ENCODE measurements at regions not wholly inside any gene's neighbourhood (a gene's known extent, or its start where the extent isn't known, plus 50 kb on each side); places are given as distances from the start of the nearest gene placed in this dataset.

DNA sequence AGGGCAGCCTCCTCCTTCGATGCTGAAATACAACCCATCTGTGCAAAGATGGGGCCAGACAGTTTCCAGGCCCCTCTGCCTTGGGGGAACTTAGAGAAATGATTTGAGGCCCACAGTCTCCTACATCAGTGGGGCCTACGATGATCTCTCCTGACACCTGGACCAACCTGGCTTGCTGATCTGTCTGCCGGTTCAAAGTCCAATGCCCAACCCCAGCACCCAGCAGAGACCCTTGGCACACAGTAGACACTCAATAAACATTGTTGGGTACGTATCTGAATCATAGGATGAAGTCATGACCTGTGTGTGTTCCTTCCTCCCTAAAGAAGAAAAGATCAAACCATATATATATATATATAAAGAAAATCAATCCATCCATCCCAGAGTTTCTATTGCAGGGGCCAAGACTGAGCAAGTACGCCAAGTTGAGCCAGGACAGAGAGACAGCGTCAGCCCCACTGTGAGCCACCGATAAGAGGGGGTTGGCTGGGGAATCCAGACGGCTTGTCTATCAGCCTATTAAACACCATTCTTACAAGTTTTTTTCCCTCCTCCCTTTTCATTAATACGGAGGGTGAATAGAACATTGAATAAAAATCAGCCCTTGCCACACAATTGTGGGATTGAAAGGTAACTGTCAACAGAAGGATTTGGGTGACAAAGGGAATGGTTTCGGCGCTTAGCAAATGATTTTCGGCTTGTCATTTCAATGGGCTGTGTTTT is 244.1 kb downstream of the MN1 start:
- no peak for DNase-seq

DNA sequence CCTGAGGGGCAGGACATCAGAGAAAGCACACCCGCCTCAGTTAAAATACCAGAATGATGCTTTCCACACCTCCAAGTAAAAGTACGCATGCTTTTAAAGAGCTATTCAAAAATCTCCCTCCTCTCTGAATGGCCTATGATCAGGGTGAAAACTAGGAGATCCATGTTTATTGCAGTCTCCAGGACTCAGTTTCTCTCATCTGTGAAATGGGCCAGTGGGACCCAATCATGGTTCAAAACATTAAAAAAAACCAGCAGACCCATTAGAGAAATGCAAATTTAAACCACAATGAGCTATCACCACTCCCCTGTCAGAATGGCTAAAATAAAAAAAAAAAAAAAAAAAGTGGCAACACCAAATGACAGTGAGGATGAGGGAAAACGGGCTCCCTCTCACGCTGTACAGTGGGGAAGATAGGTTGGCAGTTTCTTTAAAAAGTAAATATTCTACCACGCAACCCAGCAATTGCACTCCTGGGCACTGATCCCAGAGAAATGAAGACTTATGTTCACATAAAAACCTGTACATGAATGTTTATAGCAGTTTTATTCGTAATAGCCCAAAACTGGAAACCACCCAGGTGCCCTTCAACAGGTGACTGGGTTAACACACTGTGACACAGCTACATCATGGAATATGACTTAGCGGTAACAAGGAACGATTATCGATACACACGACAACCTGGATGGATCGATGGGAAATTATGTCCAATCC is 242.7 kb downstream of the MN1 start:
- DNase-seq = no peak

DNA sequence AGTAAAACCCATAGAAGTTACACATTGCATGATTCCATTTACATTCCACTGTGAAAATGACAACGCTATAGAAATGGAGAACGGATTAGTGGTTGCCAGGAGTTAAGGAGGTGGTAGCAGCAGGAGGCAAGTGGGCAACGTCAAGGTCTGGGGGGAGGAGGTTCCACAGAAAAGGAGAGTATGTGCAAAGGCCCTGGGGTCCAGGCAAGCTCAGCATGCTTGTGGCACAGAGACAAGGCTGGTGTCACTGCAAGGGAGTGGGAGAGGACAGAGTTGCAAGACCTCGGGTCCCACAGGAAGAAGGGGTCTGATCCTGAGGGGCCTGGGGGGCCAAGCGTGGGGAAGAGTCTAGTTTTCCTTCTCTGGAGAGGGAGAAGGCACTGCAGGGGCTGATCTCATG is 240.8 kb downstream of the MN1 start:
- DNase-seq = no peak

DNA sequence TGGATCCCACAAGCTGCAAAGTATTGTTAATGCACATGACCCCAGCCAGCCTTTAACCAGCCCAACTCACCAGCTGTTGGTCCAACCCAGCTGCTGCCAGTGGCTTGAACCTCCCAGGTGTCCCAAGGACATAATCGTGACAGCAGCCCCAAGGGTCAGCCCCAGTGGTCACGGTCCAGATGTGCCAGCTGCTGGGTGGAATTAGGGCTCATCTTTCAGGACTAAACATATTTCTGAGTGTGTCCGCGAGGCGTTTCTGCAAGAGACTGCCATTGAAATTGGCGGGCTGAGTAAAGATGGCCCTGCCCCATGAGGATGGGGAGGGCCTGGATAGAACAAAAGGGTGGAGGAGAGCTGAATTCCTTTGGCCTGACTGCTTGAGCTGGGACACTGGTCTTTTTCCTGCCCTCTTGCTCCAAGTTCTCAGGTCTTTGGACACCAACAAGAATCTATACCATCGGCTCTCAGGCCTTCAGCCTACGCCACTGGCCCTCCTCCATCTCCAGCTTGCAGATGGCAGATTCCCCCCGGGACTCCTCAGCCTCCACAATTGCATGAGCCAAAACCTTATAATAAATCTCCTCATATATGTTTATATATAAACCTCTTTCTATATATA is 240.2 kb downstream of the MN1 start:
- no peak for DNase-seq

DNA sequence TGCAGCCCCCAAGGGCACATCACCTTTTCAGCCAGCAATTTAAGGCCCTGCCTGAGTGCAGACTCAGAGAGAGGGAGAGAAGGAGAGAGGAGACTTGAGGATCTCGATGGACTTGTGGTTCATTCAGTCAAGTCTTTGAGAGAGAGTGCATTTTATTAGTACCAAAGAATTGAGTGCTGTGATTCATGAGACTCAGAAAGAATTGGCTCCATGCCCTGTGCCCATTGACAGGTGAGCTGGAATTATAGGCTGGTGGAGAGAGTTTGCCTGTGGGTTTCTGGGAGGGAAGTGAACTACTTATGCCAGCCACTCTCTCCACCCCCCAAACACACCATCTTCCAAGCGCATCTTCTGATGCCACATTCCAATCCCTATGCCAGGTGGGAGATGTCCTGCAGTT is 236.8 kb downstream of the MN1 start:
- DNase-seq = no peak

DNA sequence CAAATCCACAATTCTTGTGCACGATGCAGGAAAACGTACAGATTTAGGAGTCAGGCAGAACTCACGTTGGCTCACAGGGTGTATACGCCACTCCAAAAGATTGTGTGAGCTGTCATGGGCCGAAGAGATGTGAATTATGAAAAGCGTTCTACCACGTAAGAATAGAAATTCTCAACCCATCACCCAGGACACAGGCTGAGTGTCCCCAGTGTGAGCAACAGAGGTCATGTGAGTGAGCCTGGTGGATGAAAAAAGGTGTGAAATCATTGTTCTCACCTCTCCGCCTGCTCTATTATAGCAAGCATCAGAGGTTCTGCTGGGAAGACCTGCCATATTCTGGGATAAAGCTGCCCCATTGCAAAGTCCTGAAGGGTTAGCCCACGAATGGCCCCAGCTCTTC is 235.0 kb downstream of the MN1 start:
- no peak for DNase-seq

DNA sequence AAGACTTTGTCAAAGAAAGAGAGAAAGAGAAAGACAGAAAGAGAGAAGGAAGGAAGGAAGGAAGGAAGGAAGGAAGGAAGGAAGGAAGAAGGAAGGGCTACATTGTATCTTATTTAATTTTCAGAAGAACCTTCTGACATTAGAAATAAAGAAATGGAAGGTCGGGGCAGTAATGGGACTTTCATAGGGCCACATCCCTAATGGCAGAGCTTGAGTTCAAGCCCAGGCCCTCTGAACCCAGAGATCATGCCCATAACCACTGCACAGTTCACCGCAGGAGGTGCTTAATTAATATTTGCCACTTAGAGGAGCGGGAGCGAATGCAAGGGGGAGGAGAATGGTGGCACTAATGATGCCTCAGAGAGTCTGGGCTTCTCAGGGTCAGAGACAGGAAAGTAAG is 233.3 kb downstream of the MN1 start:
- DNase-seq = no peak

DNA sequence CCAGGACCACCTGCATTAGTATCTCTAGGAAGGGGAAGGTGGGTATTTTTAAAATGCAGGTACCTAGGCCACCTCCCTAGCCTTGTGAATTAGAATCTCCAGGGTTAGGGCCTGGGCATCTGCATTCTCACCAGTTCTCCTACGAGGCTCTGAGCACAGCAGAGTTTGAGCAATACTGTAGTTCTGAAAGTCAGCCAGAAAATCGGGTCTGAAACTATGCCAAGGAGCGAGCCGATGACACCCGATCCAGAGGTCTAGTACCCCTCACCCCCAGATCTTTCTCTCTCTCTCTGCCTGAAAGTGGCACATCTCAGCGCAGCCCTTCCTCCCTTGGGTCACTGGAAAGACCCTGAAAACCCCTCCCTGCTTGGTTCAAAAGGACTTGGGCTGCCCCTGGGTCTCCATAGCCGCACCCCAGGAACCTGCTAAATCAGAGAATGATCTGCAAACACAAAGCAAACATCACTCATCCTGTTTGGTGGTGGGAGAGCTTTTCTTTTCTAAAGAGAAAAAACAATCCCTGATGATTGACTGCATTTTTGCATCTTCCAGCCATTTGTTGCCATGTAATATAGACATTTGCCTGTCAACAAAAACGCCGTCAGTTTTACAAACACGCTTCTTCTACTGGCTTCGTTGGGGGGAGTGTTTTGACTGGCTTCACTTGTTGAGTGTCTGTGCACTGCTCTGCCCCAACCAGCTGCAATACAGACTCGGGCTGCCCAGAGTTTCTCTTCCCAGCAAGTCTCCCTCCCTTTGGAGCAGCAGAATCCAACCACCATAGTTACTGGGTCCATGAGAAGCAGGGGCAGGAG is 229.9 kb downstream of the MN1 start:
- DNase-seq = no peak

DNA sequence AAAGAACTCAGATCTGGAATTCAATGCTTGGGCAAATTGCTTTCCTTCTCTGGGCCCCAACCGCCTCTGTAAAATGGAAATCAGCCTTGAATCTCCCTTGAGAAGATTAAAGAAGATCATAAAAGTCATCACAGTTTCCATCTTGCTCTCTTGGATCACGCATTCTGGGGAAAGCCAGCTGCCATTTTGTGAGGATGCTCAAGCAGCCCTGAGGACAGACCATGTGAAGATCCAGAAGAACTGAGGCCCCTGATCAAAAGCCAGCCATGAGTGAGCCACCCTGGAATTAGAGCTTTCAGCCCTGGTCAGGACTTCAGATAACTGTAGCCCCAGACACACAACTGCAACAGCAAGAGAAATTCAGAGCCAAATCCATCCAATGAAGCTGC is 229.3 kb downstream of the MN1 start:
- DNase-seq = no peak

DNA sequence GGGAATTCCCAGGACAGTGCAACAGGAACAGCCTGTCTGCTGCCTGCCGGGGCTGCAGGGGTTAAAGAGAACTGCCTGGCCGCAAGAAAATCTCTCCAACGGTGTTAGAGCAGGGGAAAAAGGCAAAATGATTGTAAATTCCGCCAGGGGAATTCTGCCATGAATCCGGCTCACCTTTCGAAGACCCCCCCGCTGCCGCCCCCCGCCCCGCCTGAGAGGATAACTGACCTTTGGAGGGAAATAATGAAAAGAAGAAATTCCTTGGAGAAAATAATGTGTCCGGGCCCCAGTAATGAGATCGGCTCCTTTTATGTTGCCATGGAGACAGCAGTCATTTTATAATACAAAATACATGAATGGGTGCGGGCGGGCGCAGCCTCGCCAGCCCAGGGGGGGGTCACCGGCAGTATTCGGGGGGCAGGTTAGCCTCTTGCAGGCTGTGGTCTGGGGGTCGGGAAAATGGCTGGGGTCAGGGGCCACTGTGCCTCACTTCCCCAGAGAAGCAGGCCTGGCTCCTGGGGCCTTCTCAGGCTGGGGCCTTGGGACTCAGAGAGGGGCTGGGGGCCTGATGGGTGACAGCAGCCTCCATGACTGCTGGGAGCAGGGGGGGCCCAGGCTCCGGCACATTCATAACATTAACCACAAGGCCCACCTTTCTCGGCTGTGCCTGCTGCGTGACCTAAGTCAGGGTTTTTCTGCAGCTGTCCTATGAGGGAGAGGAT is 228.1 kb downstream of the MN1 start:
- no peak for DNase-seq

DNA sequence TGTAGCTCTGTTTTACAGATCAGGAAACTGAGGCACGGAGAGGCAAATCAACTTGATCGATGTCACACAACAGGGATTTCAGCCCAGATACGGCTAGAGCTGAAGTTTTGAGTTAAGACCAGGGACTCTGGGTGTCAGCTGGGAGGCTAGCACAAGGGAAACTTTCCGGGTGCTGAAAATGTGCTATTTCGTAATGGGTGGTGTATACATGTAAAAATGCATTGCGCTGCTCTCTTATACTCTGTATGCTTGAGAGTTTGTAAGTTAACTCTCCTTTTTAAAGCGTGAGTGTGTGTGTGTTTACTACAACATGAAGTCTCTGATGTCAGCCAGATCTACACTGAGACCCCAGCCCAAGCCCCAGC is 227.6 kb downstream of the MN1 start:
- DNase-seq = peak; percentile 31

DNA sequence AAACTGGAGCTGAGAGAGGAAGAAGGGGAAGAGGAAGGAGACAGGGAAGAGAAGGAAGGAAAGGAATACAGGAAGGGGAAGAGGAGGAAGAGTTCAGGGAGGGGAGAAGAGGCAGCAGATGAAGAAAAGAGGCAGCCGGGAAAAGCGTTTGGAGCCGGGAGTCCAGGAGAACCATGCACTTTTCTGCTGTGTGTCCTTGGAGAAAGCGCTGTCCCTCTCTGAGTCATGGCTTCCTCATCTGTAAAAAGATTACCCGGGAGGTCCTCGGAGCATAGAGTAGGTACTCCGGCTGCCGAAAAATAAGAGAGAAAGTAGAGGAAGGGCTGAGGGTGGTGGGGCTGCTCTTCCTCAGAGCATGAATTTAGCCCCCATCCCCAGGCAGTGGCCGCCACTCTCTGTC is 226.9 kb downstream of the MN1 start:
- no peak for DNase-seq

DNA sequence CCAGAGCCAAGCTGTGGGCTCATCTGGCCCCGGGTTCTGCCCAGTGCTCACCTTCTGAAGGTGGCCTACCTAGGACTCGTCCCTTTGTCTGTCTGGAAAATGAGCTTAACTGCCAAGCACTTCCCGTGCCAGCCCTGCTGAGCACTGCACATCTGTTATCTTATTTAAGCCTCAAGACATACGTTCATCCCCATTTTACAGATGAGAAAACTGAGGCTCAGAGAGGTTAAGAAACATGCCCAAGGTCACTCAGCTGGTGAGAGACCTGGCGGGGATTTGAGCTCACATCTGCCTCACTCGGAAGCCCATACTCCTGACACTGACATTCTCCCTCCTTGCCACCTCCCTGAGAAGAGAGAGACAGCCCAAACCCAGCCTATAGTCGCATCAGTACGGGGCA is 226.2 kb downstream of the MN1 start:
- DNase-seq = no peak

DNA sequence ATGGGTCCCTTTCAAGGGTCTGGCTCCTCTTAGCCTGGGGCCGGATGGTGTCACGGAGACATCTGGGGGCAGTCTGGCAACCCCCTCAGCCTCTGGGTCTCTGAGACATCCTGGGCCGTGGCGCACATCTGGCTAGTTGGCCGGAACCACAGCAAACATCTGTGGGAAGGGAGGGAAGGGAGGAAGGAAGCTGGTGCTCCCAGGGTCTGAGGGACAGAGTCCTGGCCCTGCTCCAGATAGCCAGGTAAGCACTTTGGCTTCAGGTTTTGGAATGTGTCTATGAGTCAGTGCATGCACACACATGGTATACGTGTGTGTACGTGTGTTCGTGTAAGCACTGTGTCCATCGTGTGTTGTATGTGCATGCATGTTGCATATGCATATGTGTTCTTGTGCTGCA is 225.1 kb downstream of the MN1 start:
- DNase-seq = no peak

DNA sequence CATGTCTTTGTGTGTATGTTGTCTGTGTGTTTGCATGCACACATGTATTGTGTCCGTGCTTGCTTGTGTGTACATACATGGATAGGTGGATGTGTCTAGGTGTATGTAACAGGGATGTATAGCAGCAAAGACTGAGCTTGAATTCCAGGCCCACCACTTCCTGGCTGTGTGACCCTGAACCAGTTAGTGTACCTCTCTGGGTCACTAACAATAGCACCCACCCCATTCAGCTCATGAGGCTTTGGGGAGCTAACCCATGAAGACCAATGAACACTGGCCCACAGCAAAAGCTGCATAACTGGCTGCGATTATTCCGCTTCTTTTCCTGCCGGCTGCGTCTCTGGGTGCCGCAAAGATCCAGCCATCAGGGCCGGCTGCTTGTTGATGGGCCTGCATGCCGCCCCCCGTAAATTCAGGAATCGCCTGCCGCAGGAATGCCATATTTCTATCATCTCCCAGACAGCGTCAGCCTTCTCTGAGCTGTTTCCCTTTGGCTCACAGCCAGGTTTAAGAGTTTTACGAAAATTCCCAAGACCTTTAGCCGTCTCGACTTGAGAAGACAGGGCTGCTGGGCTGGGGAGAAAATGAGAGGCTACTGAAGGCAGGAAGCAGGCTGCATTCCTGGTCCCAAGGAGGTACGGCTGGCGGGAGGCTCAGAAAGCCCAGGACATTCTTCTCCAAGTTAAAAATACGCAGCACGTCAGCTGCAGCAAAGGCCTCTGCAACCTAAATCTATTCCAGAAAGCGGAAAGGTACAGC is 224.6 kb downstream of the MN1 start:
- no peak for DNase-seq

DNA sequence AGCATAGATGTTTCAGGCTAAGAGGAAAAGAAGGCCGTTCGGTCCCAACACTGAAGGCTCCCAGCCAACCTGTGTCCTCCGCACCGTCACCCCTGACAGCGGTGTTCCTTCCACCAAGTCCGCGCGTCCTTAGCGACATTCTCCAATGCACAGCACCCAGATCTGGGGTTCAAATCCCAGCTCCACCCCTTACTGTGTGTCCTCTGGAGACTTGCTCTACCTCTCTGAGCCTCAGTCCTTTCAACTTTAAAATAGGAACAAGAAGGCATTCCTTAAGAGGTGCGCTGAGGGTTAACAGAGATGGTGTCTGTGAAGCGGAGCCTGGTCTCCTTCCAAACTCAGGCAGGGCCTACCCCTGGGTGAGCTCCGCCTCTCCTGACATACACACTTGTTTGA is 224.0 kb downstream of the MN1 start:
- DNase-seq = no peak

DNA sequence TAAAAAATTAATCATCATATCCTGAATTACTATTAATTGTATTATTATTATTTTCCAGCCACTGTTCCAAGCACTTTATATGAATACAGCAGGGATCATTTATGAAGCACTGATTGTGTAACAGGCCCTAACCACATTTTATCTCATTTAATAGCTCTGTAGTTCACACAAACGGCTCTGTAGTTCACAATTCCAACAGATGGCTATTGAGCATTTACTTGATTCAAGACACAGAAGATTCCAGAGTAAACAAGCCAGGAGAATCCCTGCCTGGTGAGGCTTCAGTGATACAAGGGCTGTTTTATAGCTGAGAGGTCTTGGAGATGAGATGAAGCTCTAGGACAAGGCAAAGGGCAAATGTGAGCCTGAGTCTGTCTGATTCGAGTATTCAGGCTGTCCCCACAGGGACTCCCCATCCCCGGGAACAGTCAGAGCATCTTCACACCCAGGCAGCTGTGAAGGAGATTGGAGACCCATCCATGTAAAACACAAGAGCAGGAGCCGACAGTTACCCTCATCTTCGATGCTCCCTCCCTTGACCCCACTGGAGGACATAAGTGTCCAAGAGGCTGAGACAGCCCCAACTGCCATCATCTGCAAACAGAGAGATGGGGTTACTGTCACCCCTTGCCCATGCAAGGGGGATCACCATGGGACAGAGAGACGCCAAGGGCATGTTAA is 222.5 kb downstream of the MN1 start:
- no peak for DNase-seq

DNA sequence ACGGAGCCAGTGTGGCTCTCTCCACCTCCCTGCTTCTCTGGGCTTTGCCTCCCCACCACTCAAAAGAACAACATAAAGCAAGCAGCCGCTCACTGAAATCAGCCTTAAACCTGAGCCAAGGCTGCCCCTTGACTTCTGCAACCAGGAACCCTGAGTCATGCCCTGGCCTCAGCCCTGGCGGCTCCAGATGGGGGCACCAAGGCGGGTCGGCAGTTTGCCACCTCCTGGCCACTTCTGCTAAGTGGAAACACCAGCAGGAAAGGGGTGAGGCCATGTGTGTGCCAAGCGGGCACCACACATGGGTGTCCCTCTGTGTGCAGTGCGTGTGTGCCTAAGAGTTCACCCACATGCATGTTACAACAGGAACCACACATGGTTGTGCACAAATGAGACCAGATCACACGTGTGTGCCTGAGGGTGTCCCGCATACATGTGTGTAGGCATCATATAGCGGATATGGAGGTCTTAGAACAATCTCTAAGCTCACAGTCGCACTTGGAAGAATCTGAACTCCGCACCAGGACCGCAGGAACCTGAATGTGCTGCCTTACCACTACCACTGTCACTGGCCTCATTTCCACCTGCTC is 221.2 kb downstream of the MN1 start:
- peak; percentile 42 for DNase-seq

DNA sequence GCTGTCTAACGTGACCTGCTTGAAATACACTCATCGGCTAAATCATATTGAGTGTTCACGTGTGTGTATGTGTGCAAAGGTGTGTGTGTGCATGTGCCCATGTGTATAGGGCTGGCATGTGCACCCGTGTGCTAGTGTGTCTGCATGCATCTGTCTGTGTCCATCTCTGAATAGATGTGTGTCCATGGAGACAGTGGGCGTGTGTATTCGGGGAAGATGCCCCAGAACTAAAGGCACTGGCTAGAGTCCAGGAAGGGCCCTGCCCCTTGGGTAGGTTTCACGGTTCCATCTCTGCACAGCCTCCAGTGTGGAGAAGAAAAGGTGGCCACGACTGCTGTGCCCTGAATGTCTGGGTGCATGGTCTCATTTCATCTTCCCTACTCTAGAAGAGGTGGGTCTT is 220.3 kb downstream of the MN1 start:
- DNase-seq = no peak

DNA sequence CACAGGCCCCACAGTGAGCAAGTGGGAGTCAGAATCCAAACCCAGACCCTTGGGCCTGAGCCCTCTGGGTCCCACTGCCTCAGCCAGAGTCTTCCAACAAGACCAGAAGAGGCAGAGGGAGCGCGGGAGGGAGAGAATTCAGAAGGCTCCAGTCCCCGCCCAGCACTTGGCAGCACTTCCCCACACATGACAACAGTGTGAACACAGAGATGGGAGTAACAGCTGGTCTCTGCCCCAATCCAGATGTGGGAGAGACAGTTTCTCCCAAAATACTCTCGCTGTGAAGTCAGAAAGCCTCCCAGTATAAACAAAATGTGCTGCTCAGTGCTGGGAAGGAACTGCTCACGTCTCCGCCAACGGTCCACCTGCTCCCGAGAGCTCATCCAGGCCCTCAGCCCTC is 219.9 kb downstream of the MN1 start:
- no peak for DNase-seq

DNA sequence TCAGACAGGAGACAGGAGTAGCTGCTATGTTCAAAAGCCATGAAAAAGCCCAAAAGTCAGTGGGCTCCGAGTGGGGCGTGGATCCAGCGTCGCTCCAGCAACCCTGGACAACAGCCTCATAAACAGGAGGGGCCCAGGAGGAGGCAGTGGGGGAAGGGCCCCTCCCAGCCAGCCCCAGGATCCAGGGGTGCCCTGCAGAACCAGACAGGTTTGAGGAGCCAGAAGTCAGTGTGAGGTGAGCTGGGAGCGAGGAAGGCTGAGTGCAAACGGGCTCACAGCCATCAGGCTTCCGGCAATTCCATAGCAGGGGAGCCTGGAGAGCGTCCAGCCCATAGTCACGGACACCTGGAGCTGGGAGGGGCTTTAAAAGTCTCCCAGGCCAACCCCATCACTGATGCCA is 217.7 kb downstream of the MN1 start:
- DNase-seq = no peak

Data from MV-4-11 (cell line).